Lower leg skin (tissue), 3 donors: ENCODE measurements at regions not wholly inside any gene's neighbourhood (a gene's known extent, or its start where the extent isn't known, plus 50 kb on each side); places are given as distances from the start of the nearest gene placed in this dataset.

Experiments used
- CTCF ChIP-seq, 3 donors: fragments of 450-650 bp; IDR thresholded peaks; one replicate each; pipeline ENCODE4 v1.5.1; 2016; ENCODE audit warnings: antibody characterized with exemption in 3 of 3, mild to moderate bottlenecking in 3 of 3, moderate library complexity in 2 of 3
- POLR2A ChIP-seq, 2 donors: fragments of 450-650 bp; IDR thresholded peaks; one replicate each; pipeline ENCODE4 v1.6.1; 2016 to 2017; ENCODE audit warnings: antibody characterized with exemption in 2 of 2, mild to moderate bottlenecking in 1 of 2, moderate library complexity in 1 of 2

- TF ChIP-seq CTCF (IDR thresholded peaks at IDR 0.05) (no peak), POLR2A (IDR thresholded peaks at IDR 0.05) (no peak)
Measured at GRCh38 chr5:174281855-174282254, 236.3 kb downstream of the NSG2 start.
